ENCODE measurements at regions not wholly inside any gene's neighbourhood (a gene's known extent, or its start where the extent isn't known, plus 50 kb on each side); places are given as distances from the start of the nearest gene placed in this dataset.
A peak's percentile ranks its signal among the peaks of the same experiment; 100 is the strongest.

- Mint-ChIP-seq H3K4me1 (ENCODE audit: low read depth) (peaks cover 6% of the 10 kb centered on the region), H3K4me3 (no peak overlapping the region), H3K9me3 (peaks cover 17% of the 10 kb centered on the region; the same call in 1 of the 2 replicates), H3K36me3 (ENCODE audit: low read depth) (peaks cover 12% of the 10 kb centered on the region), H3K27ac (no peak overlapping the region), H3K27me3 (ENCODE audit: insufficient read depth) (peaks cover 18% of the 10 kb centered on the region)
- no peak for TF ChIP-seq CTCF (IDR thresholded peaks at IDR 0.05)
- DNase-seq: no peak
These were observed 61.4 kb upstream of the IRX3 start for GRCh38 chr16:54347961-54348360.

- H3K9me3 Mint-ChIP-seq: peaks cover 7% of the 10 kb centered on the region; the same call in 1 of the 2 replicates
- no peak overlapping the region for H3K27ac Mint-ChIP-seq
- peaks cover 15% of the 10 kb centered on the region for H3K27me3 Mint-ChIP-seq (ENCODE audit: insufficient read depth)
- peaks cover 13% of the 10 kb centered on the region for H3K4me1 Mint-ChIP-seq (ENCODE audit: low read depth)
- H3K36me3 Mint-ChIP-seq (ENCODE audit: low read depth): no peaks in the 10 kb centered on the region
- no peak for TF ChIP-seq CTCF (IDR thresholded peaks at IDR 0.05)
- H3K4me3 Mint-ChIP-seq: no peak overlapping the region
- DNase-seq: no peak
These were observed 59.5 kb upstream of the IRX3 start for GRCh38 chr16:54346041-54346440.

- peaks cover 5% of the 10 kb centered on the region; the same call in 1 of the 2 replicates for H3K9me3 Mint-ChIP-seq
- no peaks in the 10 kb centered on the region for H3K36me3 Mint-ChIP-seq (ENCODE audit: low read depth)
- no peak overlapping the region for H3K27ac Mint-ChIP-seq
- DNase-seq: no peak
- TF ChIP-seq CTCF (IDR thresholded peaks at IDR 0.05): no peak
- H3K27me3 Mint-ChIP-seq (ENCODE audit: insufficient read depth): peaks cover 12% of the 10 kb centered on the region
- H3K4me1 Mint-ChIP-seq (ENCODE audit: low read depth): peaks cover 13% of the 10 kb centered on the region
- H3K4me3 Mint-ChIP-seq: no peak overlapping the region
These were observed 58.4 kb upstream of the IRX3 start for GRCh38 chr16:54344646-54345630.

GRCh38 chr16:54342966-54343365 is 56.4 kb upstream of the IRX3 start:
- Mint-ChIP-seq H3K27ac (no peak overlapping the region), H3K9me3 (no peaks in the 10 kb centered on the region), H3K27me3 (ENCODE audit: insufficient read depth) (peaks cover 5% of the 10 kb centered on the region), H3K4me3 (no peak overlapping the region), H3K36me3 (ENCODE audit: low read depth) (no peaks in the 10 kb centered on the region), H3K4me1 (ENCODE audit: low read depth) (peaks cover 13% of the 10 kb centered on the region)
- TF ChIP-seq CTCF (IDR thresholded peaks at IDR 0.05): no peak
- DNase-seq: peak; percentile 54

- no peaks in the 10 kb centered on the region for H3K9me3 Mint-ChIP-seq
- peaks cover 6% of the 10 kb centered on the region for H3K27me3 Mint-ChIP-seq (ENCODE audit: insufficient read depth)
- H3K36me3 Mint-ChIP-seq (ENCODE audit: low read depth): no peaks in the 10 kb centered on the region
- H3K4me3 Mint-ChIP-seq: no peak overlapping the region
- no peak overlapping the region for H3K27ac Mint-ChIP-seq
- DNase-seq: no peak
- TF ChIP-seq CTCF (IDR thresholded peaks at IDR 0.05): no peak
- H3K4me1 Mint-ChIP-seq (ENCODE audit: low read depth): peaks cover 13% of the 10 kb centered on the region
These were observed 55.5 kb upstream of the IRX3 start for GRCh38 chr16:54341892-54342776.

All from HFFc6 (cell line).